Loucy (cell line): ENCODE measurements at regions not wholly inside any gene's neighbourhood (a gene's known extent, or its start where the extent isn't known, plus 50 kb on each side); places are given as distances from the start of the nearest gene placed in this dataset.

Experiments
- EZH2phosphoT487 ChIP-seq: fragments of 200-600 bp; IDR thresholded peaks from 2 replicates; pipeline ENCODE4 v1.6.1; 2018; ENCODE audit warnings: antibody characterized with exemption, mild to moderate bottlenecking, moderate library complexity, borderline replicate concordance
- TF ChIP-seq, protein P1 (sequence below): fragments of 200-600 bp; sonication (generic); conservative IDR thresholded peaks from 2 replicates; pipeline ENCODE4 v1.5.1; 2014; ENCODE audit warnings: mild to moderate bottlenecking, antibody characterized with exemption, low read length

GRCh38 chr16:86306011-86306644, 204.2 kb upstream of the FOXF1 start:
- TF ChIP-seq, protein P1, sequence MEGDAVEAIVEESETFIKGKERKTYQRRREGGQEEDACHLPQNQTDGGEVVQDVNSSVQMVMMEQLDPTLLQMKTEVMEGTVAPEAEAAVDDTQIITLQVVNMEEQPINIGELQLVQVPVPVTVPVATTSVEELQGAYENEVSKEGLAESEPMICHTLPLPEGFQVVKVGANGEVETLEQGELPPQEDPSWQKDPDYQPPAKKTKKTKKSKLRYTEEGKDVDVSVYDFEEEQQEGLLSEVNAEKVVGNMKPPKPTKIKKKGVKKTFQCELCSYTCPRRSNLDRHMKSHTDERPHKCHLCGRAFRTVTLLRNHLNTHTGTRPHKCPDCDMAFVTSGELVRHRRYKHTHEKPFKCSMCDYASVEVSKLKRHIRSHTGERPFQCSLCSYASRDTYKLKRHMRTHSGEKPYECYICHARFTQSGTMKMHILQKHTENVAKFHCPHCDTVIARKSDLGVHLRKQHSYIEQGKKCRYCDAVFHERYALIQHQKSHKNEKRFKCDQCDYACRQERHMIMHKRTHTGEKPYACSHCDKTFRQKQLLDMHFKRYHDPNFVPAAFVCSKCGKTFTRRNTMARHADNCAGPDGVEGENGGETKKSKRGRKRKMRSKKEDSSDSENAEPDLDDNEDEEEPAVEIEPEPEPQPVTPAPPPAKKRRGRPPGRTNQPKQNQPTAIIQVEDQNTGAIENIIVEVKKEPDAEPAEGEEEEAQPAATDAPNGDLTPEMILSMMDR, result no peak
- TF ChIP-seq EZH2phosphoT487, result no peak
